Activated T-helper 17 cell treated with anti-CD3 and anti-CD28 coated beads, Interleukin-2, amount 50 U/mL, for 72 hours (primary cell): ENCODE measurements at regions not wholly inside any gene's neighbourhood (a gene's known extent, or its start where the extent isn't known, plus 50 kb on each side); places are given as distances from the start of the nearest gene placed in this dataset.
A peak's percentile ranks its signal among the peaks of the same experiment; 100 is the strongest.
"Not testable (repeated sequence)": the region's sequence is repeated elsewhere in the genome, so short reads cannot be mapped to it uniquely, and the experiment has no call there.

Experiments
- ATAC-seq: fragments of 150-1000 bp; cut with Tn5 transposase; replicated peaks from 2 replicates; pipeline ENCODE4 v1.10.0; 2021; ENCODE audit warnings: mild to moderate bottlenecking, moderate library complexity
- H3K27ac Mint-ChIP-seq: one replicate; pipeline ENCODE4 v1.8.0; 2022; ENCODE audit warnings: mixed read lengths
- H3K27me3 Mint-ChIP-seq: one replicate; pipeline ENCODE4 v1.8.0; 2022; ENCODE audit warnings: mixed read lengths
- H3K36me3 Mint-ChIP-seq: one replicate; pipeline ENCODE4 v1.8.0; 2022; ENCODE audit warnings: low read depth, mild to moderate bottlenecking, mixed read lengths
- H3K4me1 Mint-ChIP-seq: one replicate; pipeline ENCODE4 v1.8.0; 2022; ENCODE audit warnings: mixed read lengths
- H3K4me3 Mint-ChIP-seq: one replicate; pipeline ENCODE4 v1.8.0; 2022; ENCODE audit warnings: mild to moderate bottlenecking, mixed read lengths
- H3K9me3 Mint-ChIP-seq: one replicate; pipeline ENCODE4 v1.8.0; 2022; ENCODE audit warnings: mixed read lengths

DNA sequence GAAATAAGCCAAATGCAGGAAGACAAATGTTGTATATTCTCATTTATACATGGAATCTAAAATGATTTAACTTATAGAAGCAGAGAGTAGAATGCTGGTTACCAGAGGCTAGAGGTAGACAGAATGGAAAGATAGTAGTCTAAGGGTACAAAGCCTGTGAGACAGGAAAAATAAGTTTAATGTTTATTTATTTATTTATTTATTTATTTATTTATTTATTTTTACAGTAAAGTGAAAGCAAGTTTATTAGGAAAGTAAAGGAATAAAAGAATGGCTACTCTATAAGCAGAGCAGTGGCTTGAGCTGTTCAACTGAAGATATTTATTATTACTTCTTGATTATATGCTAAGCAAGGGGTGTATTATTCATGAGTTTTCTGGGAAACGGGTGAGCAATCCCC, 203.2 kb downstream of the LAS1L start:
- Mint-ChIP-seq H3K36me3 (no peaks in the 10 kb centered on the region), H3K9me3 (peaks cover 5% of the 10 kb centered on the region), H3K4me3 (no peak overlapping the region), H3K27ac (no peak overlapping the region), H3K27me3 (no peaks in the 10 kb centered on the region), H3K4me1 (no peaks in the 10 kb centered on the region)
- no peak for ATAC-seq

DNA sequence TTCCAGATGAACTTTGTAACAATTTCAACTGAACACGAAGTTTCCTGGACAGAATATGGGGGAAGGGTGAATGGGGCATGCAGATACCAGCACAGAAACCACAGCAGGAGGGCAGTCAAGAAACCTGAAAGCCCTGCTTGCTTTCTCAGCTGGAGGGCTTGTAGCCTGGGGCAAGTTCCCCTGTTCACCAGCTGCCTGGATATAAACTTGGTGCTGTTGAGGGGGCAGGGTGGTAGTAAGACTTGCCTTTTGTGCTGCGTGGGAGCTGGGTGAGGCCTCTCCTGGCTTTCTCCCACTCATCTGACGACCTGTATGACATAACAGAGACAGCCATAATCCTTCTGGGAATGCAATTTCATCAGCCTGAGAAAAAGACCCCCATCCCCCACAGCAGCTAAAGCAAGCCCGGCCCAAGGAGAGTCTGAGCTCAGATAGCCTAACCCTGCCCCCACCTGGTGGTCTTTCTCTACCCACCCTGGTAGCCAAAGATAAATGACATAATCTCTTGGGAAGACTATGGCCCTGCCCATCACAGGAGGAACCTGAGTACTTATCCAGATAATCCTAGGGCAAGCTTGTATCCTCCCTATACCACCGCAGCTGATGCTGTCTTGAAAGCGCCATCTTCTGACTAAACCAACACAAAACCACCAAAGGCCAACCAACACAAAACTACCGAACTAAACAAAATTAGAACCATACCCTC, 234.3 kb downstream of the LAS1L start:
- Mint-ChIP-seq H3K27ac (no peak overlapping the region), H3K9me3 (peaks cover 3% of the 10 kb centered on the region), H3K27me3 (no peaks in the 10 kb centered on the region), H3K36me3 (no peaks in the 10 kb centered on the region), H3K4me3 (no peak overlapping the region), H3K4me1 (no peaks in the 10 kb centered on the region)
- ATAC-seq = no peak

DNA sequence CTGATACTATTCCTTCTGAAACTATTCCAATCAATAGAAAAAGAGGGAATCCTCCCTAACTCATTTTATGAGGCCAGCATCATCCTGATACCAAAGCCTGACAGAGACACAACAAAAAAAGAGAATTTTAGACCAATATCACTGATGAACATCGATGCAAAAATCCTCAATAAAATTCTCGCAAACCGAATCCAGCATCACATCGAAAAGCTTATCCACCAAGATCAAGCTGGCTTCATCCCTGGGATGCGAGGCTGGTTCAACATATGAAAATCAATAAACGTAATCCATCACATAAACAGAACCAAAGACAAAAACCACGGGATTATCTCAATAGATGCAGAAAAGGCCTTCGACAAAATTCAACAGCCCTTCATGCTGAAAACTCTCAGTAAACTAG, 251.7 kb downstream of the LAS1L start:
- H3K36me3 Mint-ChIP-seq, H3K27me3 Mint-ChIP-seq, ATAC-seq, H3K4me1 Mint-ChIP-seq, H3K9me3 Mint-ChIP-seq, H3K27ac Mint-ChIP-seq, H3K4me3 Mint-ChIP-seq: not testable (repeated sequence)

GRCh38 chrX:65273152-65273551, 261.4 kb downstream of the LAS1L start:
- Mint-ChIP-seq H3K36me3 (no peaks in the 10 kb centered on the region), H3K27ac (no peak overlapping the region), H3K9me3 (peaks cover 4% of the 10 kb centered on the region), H3K4me1 (no peaks in the 10 kb centered on the region), H3K27me3 (no peaks in the 10 kb centered on the region), H3K4me3 (no peak overlapping the region)
- no peak for ATAC-seq

DNA sequence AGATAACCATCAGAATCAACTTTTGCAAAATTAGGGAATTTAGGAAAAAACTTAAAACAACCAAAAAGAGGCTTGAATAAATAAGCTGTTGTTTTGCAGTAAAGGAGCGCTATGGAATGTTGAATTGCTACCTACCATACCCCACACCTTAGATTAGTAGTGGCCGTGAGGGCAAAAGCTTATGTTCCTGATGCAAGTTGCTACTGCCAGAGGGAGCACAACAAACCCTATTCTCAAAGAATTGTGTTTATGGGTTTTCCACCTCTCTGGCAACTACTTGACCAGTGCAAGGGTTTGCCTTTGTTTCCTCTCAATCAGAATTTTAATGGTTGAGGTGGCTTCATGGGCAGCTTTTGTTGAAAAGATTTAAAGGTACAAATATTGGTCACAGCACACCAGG, 268.1 kb downstream of the LAS1L start:
- Mint-ChIP-seq H3K4me1 (no peaks in the 10 kb centered on the region), H3K27me3 (no peaks in the 10 kb centered on the region), H3K36me3 (no peaks in the 10 kb centered on the region), H3K27ac (no peak overlapping the region), H3K9me3 (peaks cover 6% of the 10 kb centered on the region), H3K4me3 (no peak overlapping the region)
- ATAC-seq = no peak

DNA sequence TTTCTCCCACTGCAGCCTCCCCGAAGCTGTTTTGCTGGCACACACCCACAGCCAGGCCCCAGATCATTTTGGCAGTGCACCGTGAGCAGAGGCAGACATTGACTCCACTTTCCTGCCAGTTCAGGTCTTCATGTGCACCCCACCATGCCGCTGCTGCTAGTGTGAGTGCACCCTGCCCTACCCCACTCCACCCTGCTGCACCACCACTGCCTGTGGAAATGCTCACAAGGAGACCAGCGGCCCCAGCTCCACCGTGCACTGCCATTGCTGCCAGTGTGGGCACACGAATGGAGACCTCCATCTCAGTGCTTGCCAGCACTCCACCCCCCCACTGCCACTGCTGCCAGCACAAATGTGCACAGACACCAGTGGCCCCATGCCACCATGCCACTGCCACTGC, 277.6 kb upstream of the ZC4H2 start:
- Mint-ChIP-seq H3K4me1 (no peaks in the 10 kb centered on the region), H3K9me3 (peaks cover 10% of the 10 kb centered on the region), H3K36me3 (no peaks in the 10 kb centered on the region), H3K27me3 (no peaks in the 10 kb centered on the region), H3K27ac (no peak overlapping the region), H3K4me3 (no peak overlapping the region)
- no peak for ATAC-seq

- Mint-ChIP-seq H3K4me3 (no peak overlapping the region), H3K27ac (no peak overlapping the region)
Observed at GRCh38 chrX:65241059-65241721, 264.9 kb upstream of the ZC4H2 start.

DNA sequence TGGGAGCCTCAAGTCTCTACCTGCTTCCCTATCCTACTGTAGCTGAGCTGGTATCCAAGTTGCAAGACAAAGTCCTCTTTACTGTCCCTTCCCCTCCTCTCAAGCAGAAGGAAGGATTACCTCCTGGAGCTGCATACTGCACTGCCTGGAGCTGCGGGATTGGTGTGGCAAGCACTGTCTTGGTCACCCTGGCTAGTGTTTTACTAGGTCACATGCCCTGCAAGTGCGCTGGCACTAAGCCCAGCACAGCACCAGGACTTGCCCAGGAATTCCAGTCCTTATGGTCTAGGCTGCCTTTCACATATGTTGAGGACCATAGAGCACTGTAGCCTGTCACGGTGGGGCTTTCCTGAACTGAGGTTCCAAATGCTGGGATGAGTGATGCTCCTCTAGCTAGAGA, 227.3 kb upstream of the ZC4H2 start:
- Mint-ChIP-seq H3K4me3 (no peak overlapping the region), H3K4me1 (no peaks in the 10 kb centered on the region), H3K36me3 (peaks cover 13% of the 10 kb centered on the region), H3K27me3 (no peaks in the 10 kb centered on the region), H3K9me3 (no peaks in the 10 kb centered on the region), H3K27ac (no peak overlapping the region)
- ATAC-seq = no peak

More at GRCh38 chrX:65241059-65241721, 264.9 kb upstream of the ZC4H2 start:
- no peak for ATAC-seq
- no peaks in the 10 kb centered on the region for H3K4me1 Mint-ChIP-seq
- H3K27me3 Mint-ChIP-seq = no peaks in the 10 kb centered on the region
- no peaks in the 10 kb centered on the region for H3K36me3 Mint-ChIP-seq
- peaks cover 9% of the 10 kb centered on the region for H3K9me3 Mint-ChIP-seq

DNA sequence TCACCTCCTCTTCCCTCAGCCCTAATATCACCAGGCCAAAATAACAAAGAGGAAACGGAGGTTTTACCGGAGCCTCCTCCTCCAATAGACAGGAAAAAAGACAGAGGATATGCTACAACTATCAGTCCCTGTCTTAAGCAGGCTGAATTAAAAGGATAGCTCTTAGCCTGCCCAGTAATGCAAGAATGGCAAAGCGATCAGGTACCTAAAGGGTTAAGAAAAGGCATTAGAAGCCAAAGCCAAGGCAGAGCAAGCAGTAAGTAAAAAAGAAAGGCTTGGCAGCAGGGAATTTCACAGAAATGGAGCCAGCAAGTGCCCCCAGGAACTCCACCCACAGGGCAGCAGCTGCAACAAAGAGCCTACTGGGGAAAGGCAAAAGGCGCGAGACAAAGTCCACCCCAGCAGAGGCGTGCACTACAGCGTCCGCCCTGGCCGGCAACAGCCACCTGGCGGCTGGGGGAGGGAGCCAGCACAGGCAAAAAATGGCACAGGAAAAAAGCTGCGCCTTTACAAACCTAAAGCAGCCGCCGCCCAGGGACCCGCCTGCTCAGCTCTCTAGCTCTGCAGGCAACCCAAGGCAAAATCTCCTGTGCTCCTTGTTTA, 220.6 kb upstream of the ZC4H2 start:
- ATAC-seq = no peak
- peaks cover 6% of the 10 kb centered on the region for H3K36me3 Mint-ChIP-seq
- H3K4me1 Mint-ChIP-seq = no peaks in the 10 kb centered on the region
- no peak overlapping the region for H3K4me3 Mint-ChIP-seq
- no peak overlapping the region for H3K27ac Mint-ChIP-seq
- H3K9me3 Mint-ChIP-seq = peaks cover 6% of the 10 kb centered on the region
- H3K27me3 Mint-ChIP-seq = no peaks in the 10 kb centered on the region

DNA sequence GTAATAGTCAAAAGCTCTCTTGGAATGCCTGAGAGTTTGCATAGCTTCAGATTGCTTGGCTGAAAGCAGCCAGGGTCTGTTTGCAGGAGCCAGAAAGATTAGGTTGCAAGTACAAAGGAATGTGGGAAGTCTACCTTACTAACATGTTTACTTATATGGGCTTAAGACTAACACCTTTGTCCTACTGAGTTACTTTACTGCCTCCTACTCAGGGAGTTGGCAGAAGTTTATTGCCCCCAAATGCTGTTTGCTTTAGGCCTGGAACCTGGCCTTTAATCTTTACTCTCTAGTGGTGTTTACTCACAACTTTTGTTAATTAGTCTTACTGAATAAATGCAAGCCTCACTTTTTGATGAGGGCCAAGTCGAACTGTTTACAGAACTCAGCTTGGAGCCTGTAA, 219.4 kb upstream of the ZC4H2 start:
- no peaks in the 10 kb centered on the region for H3K27me3 Mint-ChIP-seq
- H3K9me3 Mint-ChIP-seq = peaks cover 6% of the 10 kb centered on the region
- no peaks in the 10 kb centered on the region for H3K4me1 Mint-ChIP-seq
- H3K27ac Mint-ChIP-seq = no peak overlapping the region
- peaks cover 6% of the 10 kb centered on the region for H3K36me3 Mint-ChIP-seq
- no peak overlapping the region for H3K4me3 Mint-ChIP-seq
- ATAC-seq = no peak

- H3K9me3 Mint-ChIP-seq = peaks cover 6% of the 10 kb centered on the region
- H3K27me3 Mint-ChIP-seq = no peaks in the 10 kb centered on the region
- no peak overlapping the region for H3K27ac Mint-ChIP-seq
- H3K36me3 Mint-ChIP-seq = no peaks in the 10 kb centered on the region
- H3K4me3 Mint-ChIP-seq = no peak overlapping the region
- no peak for ATAC-seq
- no peaks in the 10 kb centered on the region for H3K4me1 Mint-ChIP-seq
Observed at GRCh38 chrX:65194547-65194946, 218.3 kb upstream of the ZC4H2 start.

DNA sequence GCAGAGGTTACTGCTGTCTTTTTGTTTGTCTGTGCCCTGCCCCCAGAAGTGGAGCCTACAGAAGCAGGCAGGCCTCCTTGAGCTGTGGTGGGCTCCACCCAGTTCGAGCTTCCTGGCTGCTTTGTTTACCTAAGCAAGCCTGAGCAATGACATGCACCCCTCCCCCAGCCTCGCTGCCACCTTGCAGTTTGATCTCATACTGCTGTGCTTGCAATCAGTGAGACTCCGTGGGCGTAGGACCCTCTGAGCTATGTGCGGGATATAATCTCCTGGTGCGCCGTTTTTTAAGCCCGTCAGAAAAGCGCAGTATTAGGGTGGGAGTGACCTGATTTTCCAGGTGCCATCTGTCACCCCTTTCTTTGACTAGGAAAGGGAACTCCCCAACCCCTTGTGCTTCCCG, 187.1 kb upstream of the ZC4H2 start:
- H3K9me3 Mint-ChIP-seq, H3K4me3 Mint-ChIP-seq, H3K27ac Mint-ChIP-seq, H3K4me1 Mint-ChIP-seq, H3K36me3 Mint-ChIP-seq, H3K27me3 Mint-ChIP-seq, ATAC-seq: not testable (repeated sequence)

GRCh38 chrX:65148232-65148631, 172.0 kb upstream of the ZC4H2 start:
- H3K9me3 Mint-ChIP-seq = peaks cover 11% of the 10 kb centered on the region
- ATAC-seq = no peak
- H3K36me3 Mint-ChIP-seq = peaks cover 27% of the 10 kb centered on the region
- H3K27me3 Mint-ChIP-seq = no peaks in the 10 kb centered on the region
- H3K27ac Mint-ChIP-seq = no peak overlapping the region
- H3K4me1 Mint-ChIP-seq = no peaks in the 10 kb centered on the region
- H3K4me3 Mint-ChIP-seq = no peak overlapping the region

GRCh38 chrX:65136424-65136823, 160.2 kb upstream of the ZC4H2 start:
- Mint-ChIP-seq H3K4me3 (no peak overlapping the region), H3K9me3 (peaks cover 17% of the 10 kb centered on the region), H3K27me3 (no peaks in the 10 kb centered on the region), H3K4me1 (no peaks in the 10 kb centered on the region), H3K27ac (no peak overlapping the region), H3K36me3 (no peaks in the 10 kb centered on the region)
- ATAC-seq = no peak

GRCh38 chrX:65127842-65128241, 151.6 kb upstream of the ZC4H2 start:
- Mint-ChIP-seq H3K4me3 (peak overlapping the region; percentile 20), H3K4me1 (no peaks in the 10 kb centered on the region), H3K36me3 (no peaks in the 10 kb centered on the region), H3K9me3 (peaks cover 23% of the 10 kb centered on the region), H3K27ac (no peak overlapping the region), H3K27me3 (no peaks in the 10 kb centered on the region)
- ATAC-seq = peak; percentile 77
